Dedifferentiated amniotic fluid mesenchymal stem cell (primary cell): ENCODE measurements at regions not wholly inside any gene's neighbourhood (a gene's known extent, or its start where the extent isn't known, plus 50 kb on each side); places are given as distances from the start of the nearest gene placed in this dataset.
"Not testable (repeated sequence)": the region's sequence is repeated elsewhere in the genome, so short reads cannot be mapped to it uniquely, and the experiment has no call there.

Experiments
- DNase-seq: peaks from one replicate; pipeline ENCODE4 v3.0.0-alpha.2; 2016; ENCODE audit errors: extremely low spot score

- DNase-seq = no peak
Measured at GRCh38 chr5:115469904-115470516, 74.6 kb downstream of the FEM1C start.

GRCh38 chr5:115467628-115468027 lies 76.9 kb downstream of the FEM1C start:
- no peak for DNase-seq

- no peak for DNase-seq
Measured at GRCh38 chr5:115465431-115465830, 79.1 kb downstream of the FEM1C start.

- DNase-seq = no peak
Measured at GRCh38 chr5:115463983-115464382, 80.6 kb downstream of the FEM1C start.

- DNase-seq = peak; percentile 49
Measured at GRCh38 chr5:115461506-115462290, 82.9 kb downstream of the FEM1C start.

- no peak for DNase-seq
Measured at GRCh38 chr5:115461093-115461492, 83.5 kb downstream of the FEM1C start.

- peak; percentile 39 for DNase-seq
Measured at GRCh38 chr5:115460472-115460871, 84.1 kb downstream of the FEM1C start.

GRCh38 chr5:115459855-115460341 lies 84.7 kb downstream of the FEM1C start:
- no peak for DNase-seq

GRCh38 chr5:115458416-115458815 lies 86.2 kb downstream of the FEM1C start:
- DNase-seq = no peak

GRCh38 chr5:115458003-115458409 lies 86.6 kb downstream of the FEM1C start:
- no peak for DNase-seq

GRCh38 chr5:115457571-115457970 lies 87.0 kb downstream of the FEM1C start:
- DNase-seq = no peak

GRCh38 chr5:115456539-115457040 lies 88.0 kb downstream of the FEM1C start:
- no peak for DNase-seq

- no peak for DNase-seq
Measured at GRCh38 chr5:115456056-115456455, 88.5 kb downstream of the FEM1C start.

GRCh38 chr5:115455301-115455707 lies 89.3 kb downstream of the FEM1C start:
- DNase-seq = no peak

- DNase-seq = no peak
Measured at GRCh38 chr5:115453391-115454095, 91.0 kb downstream of the FEM1C start.

GRCh38 chr5:115452536-115453235 lies 91.9 kb downstream of the FEM1C start:
- no peak for DNase-seq

- no peak for DNase-seq
Measured at GRCh38 chr5:115452083-115452482, 92.5 kb downstream of the FEM1C start.

- DNase-seq = peak; percentile 74
Measured at GRCh38 chr5:115450741-115451140, 93.8 kb downstream of the FEM1C start.

- not testable (repeated sequence) for DNase-seq
Measured at GRCh38 chr5:115448630-115449029, 95.9 kb downstream of the FEM1C start.

- no peak for DNase-seq
Measured at GRCh38 chr5:115440782-115441451, 103.7 kb downstream of the FEM1C start.

- DNase-seq = no peak
Measured at GRCh38 chr5:115439639-115440038, 104.9 kb downstream of the FEM1C start.
